H9 (cell line): ENCODE measurements at regions not wholly inside any gene's neighbourhood (a gene's known extent, or its start where the extent isn't known, plus 50 kb on each side); places are given as distances from the start of the nearest gene placed in this dataset.

ENCODE experiments used
- DNase-seq: peaks from one replicate; pipeline ENCODE4 v3.0.0-alpha.2; 2017
- H2AFZ ChIP-seq: one replicate; pipeline ENCODE4 v1.6.1; 2013; ENCODE audit warnings: mild to moderate bottlenecking, low read length, control low read depth, moderate library complexity
- H2AK5ac ChIP-seq: 2 replicates; pipeline ENCODE4 v1.6.1; 2013; ENCODE audit warnings: low read length, control low read depth, mixed read lengths; ENCODE audit not compliant: insufficient read length
- H2BK120ac ChIP-seq: one replicate; pipeline ENCODE4 v1.6.1; 2013; ENCODE audit warnings: low read depth, mild to moderate bottlenecking, low read length, control low read depth, inconsistent platforms; ENCODE audit not compliant: poor library complexity, severe bottlenecking
- H2BK12ac ChIP-seq: 2 replicates; pipeline ENCODE4 v1.6.1; 2013; ENCODE audit warnings: low read length, control low read depth, mixed read lengths, low read depth; ENCODE audit not compliant: insufficient read length
- H2BK15ac ChIP-seq: 2 replicates; pipeline ENCODE4 v1.6.1; 2013; ENCODE audit warnings: low read depth, low read length, control low read depth
- H2BK20ac ChIP-seq: one replicate; pipeline ENCODE4 v1.6.1; 2013; ENCODE audit warnings: low read depth, mild to moderate bottlenecking, low read length, control low read depth, inconsistent platforms; ENCODE audit not compliant: poor library complexity, severe bottlenecking
- H2BK5ac ChIP-seq: 2 replicates; pipeline ENCODE4 v1.6.1; 2013; ENCODE audit warnings: low read length, control low read depth, mixed read lengths; ENCODE audit not compliant: insufficient read length
- H3K14ac ChIP-seq: 2 replicates; pipeline ENCODE4 v1.6.1; 2013; ENCODE audit warnings: low read length, control low read depth; ENCODE audit not compliant: insufficient read depth
- H3K18ac ChIP-seq: 2 replicates; pipeline ENCODE4 v1.6.1; 2013; ENCODE audit warnings: low read depth, mild to moderate bottlenecking, mixed read lengths, low read length, control low read depth; ENCODE audit not compliant: insufficient read length
- H3K23ac ChIP-seq: 2 replicates; pipeline ENCODE4 v1.6.1; 2013; ENCODE audit warnings: low read length, control low read depth, mixed read lengths, low read depth; ENCODE audit not compliant: insufficient read length
- H3K23me2 ChIP-seq: 2 replicates; pipeline ENCODE4 v1.6.1; 2013; ENCODE audit warnings: low read depth, mild to moderate bottlenecking, mixed read lengths, low read length, control low read depth; ENCODE audit not compliant: insufficient read length, poor library complexity, severe bottlenecking
- H3K27ac ChIP-seq: 2 replicates; pipeline ENCODE4 v1.5.1; 2013; ENCODE audit warnings: low read length, control low read depth, mixed read lengths, low read depth; ENCODE audit not compliant: insufficient read length
- H3K27me3 ChIP-seq: 2 replicates; pipeline ENCODE4 v1.6.1; 2013; ENCODE audit warnings: low read length, control low read depth, inconsistent platforms; ENCODE audit not compliant: insufficient read depth
- H3K4ac ChIP-seq: 2 replicates; pipeline ENCODE4 v1.6.1; 2013; ENCODE audit warnings: low read depth, mild to moderate bottlenecking, control low read depth, inconsistent platforms, low read length, moderate library complexity
- H3K4me1 ChIP-seq: 2 replicates; pipeline ENCODE4 v1.6.1; 2013; ENCODE audit warnings: low read length, control low read depth, inconsistent platforms; ENCODE audit not compliant: insufficient read depth
- H3K4me2 ChIP-seq: 2 replicates; pipeline ENCODE4 v1.6.1; 2013; ENCODE audit warnings: low read length, control low read depth, mixed read lengths; ENCODE audit not compliant: insufficient read length, insufficient read depth
- H3K56ac ChIP-seq: 2 replicates; pipeline ENCODE4 v1.6.1; 2013; ENCODE audit warnings: low read depth, mild to moderate bottlenecking, mixed read lengths, low read length, control low read depth; ENCODE audit not compliant: insufficient read length
- H3K79me1 ChIP-seq: 2 replicates; pipeline ENCODE4 v1.6.1; 2013; ENCODE audit warnings: low read depth, mild to moderate bottlenecking, moderate library complexity, low read length, control low read depth, inconsistent platforms; ENCODE audit not compliant: insufficient read depth, poor library complexity, severe bottlenecking
- H3K79me2 ChIP-seq: 2 replicates; pipeline ENCODE4 v1.6.1; 2013; ENCODE audit warnings: low read length, control low read depth, inconsistent platforms; ENCODE audit not compliant: insufficient read depth
- H3K9ac ChIP-seq: 2 replicates; pipeline ENCODE4 v1.6.1; 2013; ENCODE audit warnings: low read length, control low read depth, mixed read lengths; ENCODE audit not compliant: insufficient read length; ENCODE audit errors: extremely low read depth
- H3K9me3 ChIP-seq: one replicate; pipeline ENCODE4 v1.6.1; 2013; ENCODE audit warnings: low read depth, low read length, inconsistent platforms; ENCODE audit not compliant: control insufficient read depth
- H3T11ph ChIP-seq: one replicate; pipeline ENCODE4 v1.6.1; 2013; ENCODE audit warnings: mild to moderate bottlenecking, low read length, control low read depth, inconsistent platforms
- H4K20me1 ChIP-seq: one replicate; pipeline ENCODE4 v1.6.1; 2013; ENCODE audit not compliant: control insufficient read depth, insufficient read length, insufficient read depth
- H4K5ac ChIP-seq: 2 replicates; pipeline ENCODE4 v1.6.1; 2013; ENCODE audit warnings: low read depth, mild to moderate bottlenecking, mixed read lengths, low read length, control low read depth; ENCODE audit not compliant: insufficient read length
- H4K8ac ChIP-seq: replicated peaks from 2 replicates; pipeline ENCODE4 v1.6.1; 2013; ENCODE audit warnings: low read length, control low read depth, mixed read lengths, low read depth; ENCODE audit not compliant: insufficient read length
- H4K91ac ChIP-seq: 2 replicates; pipeline ENCODE4 v1.6.1; 2013; ENCODE audit warnings: low read depth, mild to moderate bottlenecking, moderate library complexity, mixed read lengths, low read length, control low read depth; ENCODE audit not compliant: insufficient read length
- H3K27ac Mint-ChIP-seq, 3 experiments: 2 replicates in 2 of 3; 3 replicates in 1 of 3; pipeline ENCODE4 v1.8.0; 2020 to 2021; ENCODE audit warnings: mixed read lengths in 3 of 3, mild to moderate bottlenecking in 1 of 3, moderate library complexity in 1 of 3
- H3K27me3 Mint-ChIP-seq: 2 replicates; pipeline ENCODE4 v1.8.0; 2021; ENCODE audit warnings: low read depth, mild to moderate bottlenecking, moderate library complexity, mixed read lengths
- H3K36me3 Mint-ChIP-seq, 3 experiments: 2 replicates in 2 of 3; 3 replicates in 1 of 3; pipeline ENCODE4 v1.8.0; 2020 to 2021; ENCODE audit warnings: low read depth in 3 of 3, mixed read lengths in 3 of 3; ENCODE audit not compliant: insufficient read depth in 1 of 3
- H3K4me1 Mint-ChIP-seq, 2 experiments: 2 replicates each; pipeline ENCODE4 v1.8.0; 2020; ENCODE audit warnings: mixed read lengths in 2 of 2
- H3K4me3 Mint-ChIP-seq, 2 experiments: 2 replicates in 1 of 2; 3 replicates in 1 of 2; pipeline ENCODE4 v1.8.0; 2020 to 2021; ENCODE audit warnings: mild to moderate bottlenecking in 2 of 2, mixed read lengths in 2 of 2, moderate library complexity in 1 of 2
- H3K9me3 Mint-ChIP-seq, 2 experiments: 2 replicates in 1 of 2; 3 replicates in 1 of 2; pipeline ENCODE4 v1.8.0; 2020; ENCODE audit warnings: mild to moderate bottlenecking in 2 of 2, mixed read lengths in 2 of 2, moderate library complexity in 1 of 2
- WGBS: extraction: QIAGEN DNeasy Blood & Tissue Kit; methylation state at CpG from one replicate; pipeline ENCODE4 v1.1.7; 2013; ENCODE audit warnings: missing lambda C conversion rate, low lambda C conversion rate, mixed read lengths; ENCODE audit not compliant: insufficient read length; ENCODE audit errors: extremely low coverage; 5-methylcytosine and 5-hydroxymethylcytosine counted together
- TF ChIP-seq, protein P1 (sequence below): fragments of 200-600 bp; sonication (generic); conservative IDR thresholded peaks from 3 replicates; pipeline ENCODE4 v1.8.0; 2021; ENCODE audit warnings: antibody characterized with exemption, mild to moderate bottlenecking

DNA sequence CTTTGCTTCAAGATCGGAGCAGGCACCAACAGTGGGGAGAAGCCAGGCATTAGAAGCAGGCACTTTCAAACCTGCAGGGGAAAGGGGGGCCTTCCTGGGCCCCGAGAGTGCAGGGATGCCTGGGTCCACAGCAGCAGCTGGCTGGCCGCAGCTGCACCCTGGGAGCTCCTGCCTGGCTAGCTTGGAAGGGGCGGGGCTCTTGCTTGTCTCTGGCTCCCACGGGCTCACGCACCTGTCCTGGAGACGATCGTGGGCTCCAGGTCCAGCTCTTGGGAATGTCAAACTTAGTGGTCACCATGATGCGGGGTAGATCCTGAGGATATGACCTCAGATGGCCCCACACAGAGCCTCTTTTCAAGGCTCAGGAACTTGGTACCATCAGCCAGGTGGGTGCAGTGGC lies 1673.2 kb downstream of the LRRC4C start:
- Histone ChIP-seq H3K79me2 (no peaks in the 10 kb centered on the region), H3K9ac (no peak overlapping the region), H3K79me1 (no peaks in the 10 kb centered on the region), H3K4me1 (no peaks in the 10 kb centered on the region), H3K4ac (no peak overlapping the region), H3K14ac (no peak overlapping the region), H4K91ac (no peak overlapping the region), H4K20me1 (no peaks in the 10 kb centered on the region), H3T11ph (no peak overlapping the region), H2AFZ (no peak overlapping the region), H3K18ac (no peak overlapping the region), H3K27ac (no peak overlapping the region), H2BK120ac (no peak overlapping the region), H4K5ac (no peak overlapping the region), H3K9me3 (no peaks in the 10 kb centered on the region), H4K8ac (no peak overlapping the region), H2BK20ac (no peak overlapping the region), H3K23me2 (no peaks in the 10 kb centered on the region), H2BK12ac (no peak overlapping the region), H3K56ac (no peak overlapping the region), H2AK5ac (no peak overlapping the region), H3K27me3 (no peaks in the 10 kb centered on the region), H2BK15ac (no peak overlapping the region), H3K23ac (no peak overlapping the region), H2BK5ac (no peak overlapping the region), H3K4me2 (no peak overlapping the region)
- DNase-seq, result no peak
- peaks cover 0 to 2% of the 10 kb centered on the region in 2 experiments; a peak in 2 of 5 replicates for H3K9me3 Mint-ChIP-seq
- no peaks in the 10 kb centered on the region for H3K27me3 Mint-ChIP-seq
- H3K27ac Mint-ChIP-seq, result no peak overlapping the region
- no peak overlapping the region for H3K4me3 Mint-ChIP-seq
- WGBS, result no CpG with 5 or more reads among the region's 9 CpGs
- H3K4me1 Mint-ChIP-seq, result no peaks in the 10 kb centered on the region
- TF ChIP-seq, protein P1, sequence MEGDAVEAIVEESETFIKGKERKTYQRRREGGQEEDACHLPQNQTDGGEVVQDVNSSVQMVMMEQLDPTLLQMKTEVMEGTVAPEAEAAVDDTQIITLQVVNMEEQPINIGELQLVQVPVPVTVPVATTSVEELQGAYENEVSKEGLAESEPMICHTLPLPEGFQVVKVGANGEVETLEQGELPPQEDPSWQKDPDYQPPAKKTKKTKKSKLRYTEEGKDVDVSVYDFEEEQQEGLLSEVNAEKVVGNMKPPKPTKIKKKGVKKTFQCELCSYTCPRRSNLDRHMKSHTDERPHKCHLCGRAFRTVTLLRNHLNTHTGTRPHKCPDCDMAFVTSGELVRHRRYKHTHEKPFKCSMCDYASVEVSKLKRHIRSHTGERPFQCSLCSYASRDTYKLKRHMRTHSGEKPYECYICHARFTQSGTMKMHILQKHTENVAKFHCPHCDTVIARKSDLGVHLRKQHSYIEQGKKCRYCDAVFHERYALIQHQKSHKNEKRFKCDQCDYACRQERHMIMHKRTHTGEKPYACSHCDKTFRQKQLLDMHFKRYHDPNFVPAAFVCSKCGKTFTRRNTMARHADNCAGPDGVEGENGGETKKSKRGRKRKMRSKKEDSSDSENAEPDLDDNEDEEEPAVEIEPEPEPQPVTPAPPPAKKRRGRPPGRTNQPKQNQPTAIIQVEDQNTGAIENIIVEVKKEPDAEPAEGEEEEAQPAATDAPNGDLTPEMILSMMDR, result no peak
- no peaks in the 10 kb centered on the region for H3K36me3 Mint-ChIP-seq
